Neural progenitor cell (in vitro differentiated cells): ENCODE measurements at regions not wholly inside any gene's neighbourhood (a gene's known extent, or its start where the extent isn't known, plus 50 kb on each side); places are given as distances from the start of the nearest gene placed in this dataset.

ENCODE experiments used
- DNase-seq: peaks from one replicate; pipeline ENCODE4 v3.0.0-alpha.2; 2016; ENCODE audit warnings: low spot score
- H2AFZ ChIP-seq: fragments of 200-600 bp; sonication (generic); replicated peaks from 2 replicates; pipeline ENCODE4 v1.6.1; 2016; ENCODE audit warnings: antibody characterized with exemption
- H3F3A ChIP-seq: fragments of 200-600 bp; sonication (generic); 2 replicates; pipeline ENCODE4 v1.6.1; 2016; ENCODE audit warnings: antibody characterized with exemption, low read depth
- H3K27ac ChIP-seq: fragments of 200-600 bp; sonication (generic); 2 replicates; pipeline ENCODE4 v1.5.1; 2016; ENCODE audit warnings: mild to moderate bottlenecking
- H3K27me3 ChIP-seq: fragments of 200-600 bp; sonication (generic); 2 replicates; pipeline ENCODE4 v1.6.1; 2016; ENCODE audit warnings: mild to moderate bottlenecking, moderate library complexity
- H3K36me3 ChIP-seq: fragments of 200-600 bp; sonication (generic); 2 replicates; pipeline ENCODE4 v1.5.1; 2016
- H3K4me1 ChIP-seq: fragments of 200-600 bp; sonication (generic); 2 replicates; pipeline ENCODE4 v1.6.1; 2016; ENCODE audit warnings: mixed run types
- H3K4me2 ChIP-seq: fragments of 200-600 bp; sonication (generic); 2 replicates; pipeline ENCODE4 v1.6.1; 2016
- H3K4me3 ChIP-seq: fragments of 200-600 bp; sonication (generic); 2 replicates; pipeline ENCODE4 v1.5.1; 2016
- H3K79me2 ChIP-seq: fragments of 200-600 bp; sonication (generic); 2 replicates; pipeline ENCODE4 v1.6.1; 2016; ENCODE audit warnings: low read depth
- H3K9ac ChIP-seq: fragments of 200-600 bp; sonication (generic); 2 replicates; pipeline ENCODE4 v1.6.1; 2016
- H3K9me3 ChIP-seq: fragments of 200-600 bp; sonication (generic); 2 replicates; pipeline ENCODE4 v1.5.1; 2016; ENCODE audit warnings: low read depth
- H4K20me1 ChIP-seq: fragments of 200-600 bp; sonication (generic); 2 replicates; pipeline ENCODE4 v1.6.1; 2016; ENCODE audit warnings: low read depth
- H3K27ac Mint-ChIP-seq: 3 replicates; pipeline ENCODE4 v1.8.0; 2021; ENCODE audit warnings: mixed read lengths
- H3K27me3 Mint-ChIP-seq: 2 replicates; pipeline ENCODE4 v1.8.0; 2022; ENCODE audit warnings: low read depth, mild to moderate bottlenecking, inconsistent platforms, moderate library complexity, mixed read lengths; ENCODE audit not compliant: insufficient read depth
- H3K36me3 Mint-ChIP-seq: 3 replicates; pipeline ENCODE4 v1.8.0; 2021; ENCODE audit warnings: mixed read lengths
- H3K4me1 Mint-ChIP-seq: 3 replicates; pipeline ENCODE4 v1.8.0; 2021; ENCODE audit warnings: mixed read lengths
- H3K4me3 Mint-ChIP-seq: 3 replicates; pipeline ENCODE4 v1.8.0; 2021; ENCODE audit warnings: mild to moderate bottlenecking, moderate library complexity, mixed read lengths
- H3K9me3 Mint-ChIP-seq: 3 replicates; pipeline ENCODE4 v1.8.0; 2020; ENCODE audit warnings: mixed read lengths
- EZH2 ChIP-seq: fragments of 200-600 bp; sonication (generic); IDR thresholded peaks from 2 replicates; pipeline ENCODE4 v1.6.1; 2017; ENCODE audit warnings: antibody characterized with exemption, mild to moderate bottlenecking, moderate library complexity
- EZH2phosphoT487 ChIP-seq: fragments of 200-600 bp; sonication (generic); IDR thresholded peaks from 2 replicates; pipeline ENCODE4 v1.6.1; 2017; ENCODE audit warnings: antibody characterized with exemption
- TF ChIP-seq, protein P1 (sequence below): fragments of 200-600 bp; sonication (generic); IDR thresholded peaks from 2 replicates; pipeline ENCODE4 v1.5.1; 2017; ENCODE audit warnings: antibody characterized with exemption, mild to moderate bottlenecking

- Mint-ChIP-seq H3K4me1 (peaks cover 12% of the 10 kb centered on the region), H3K27me3 (peaks cover 2% of the 10 kb centered on the region), H3K9me3 (no peaks in the 10 kb centered on the region), H3K27ac (no peak overlapping the region), H3K4me3 (no peak overlapping the region), H3K36me3 (no peaks in the 10 kb centered on the region)
- Histone ChIP-seq H3F3A (peaks cover 3% of the 10 kb centered on the region), H3K9ac (no peak overlapping the region), H3K36me3 (no peaks in the 10 kb centered on the region), H3K4me3 (no peak overlapping the region), H3K27me3 (no peaks in the 10 kb centered on the region), H3K9me3 (no peaks in the 10 kb centered on the region), H3K27ac (no peak overlapping the region), H3K79me2 (no peaks in the 10 kb centered on the region), H3K4me2 (no peak overlapping the region), H2AFZ (no peak overlapping the region), H3K4me1 (peaks cover 22% of the 10 kb centered on the region), H4K20me1 (peaks cover 3% of the 10 kb centered on the region)
- TF ChIP-seq EZH2 (no peak), EZH2phosphoT487 (no peak)
- TF ChIP-seq, protein P1, sequence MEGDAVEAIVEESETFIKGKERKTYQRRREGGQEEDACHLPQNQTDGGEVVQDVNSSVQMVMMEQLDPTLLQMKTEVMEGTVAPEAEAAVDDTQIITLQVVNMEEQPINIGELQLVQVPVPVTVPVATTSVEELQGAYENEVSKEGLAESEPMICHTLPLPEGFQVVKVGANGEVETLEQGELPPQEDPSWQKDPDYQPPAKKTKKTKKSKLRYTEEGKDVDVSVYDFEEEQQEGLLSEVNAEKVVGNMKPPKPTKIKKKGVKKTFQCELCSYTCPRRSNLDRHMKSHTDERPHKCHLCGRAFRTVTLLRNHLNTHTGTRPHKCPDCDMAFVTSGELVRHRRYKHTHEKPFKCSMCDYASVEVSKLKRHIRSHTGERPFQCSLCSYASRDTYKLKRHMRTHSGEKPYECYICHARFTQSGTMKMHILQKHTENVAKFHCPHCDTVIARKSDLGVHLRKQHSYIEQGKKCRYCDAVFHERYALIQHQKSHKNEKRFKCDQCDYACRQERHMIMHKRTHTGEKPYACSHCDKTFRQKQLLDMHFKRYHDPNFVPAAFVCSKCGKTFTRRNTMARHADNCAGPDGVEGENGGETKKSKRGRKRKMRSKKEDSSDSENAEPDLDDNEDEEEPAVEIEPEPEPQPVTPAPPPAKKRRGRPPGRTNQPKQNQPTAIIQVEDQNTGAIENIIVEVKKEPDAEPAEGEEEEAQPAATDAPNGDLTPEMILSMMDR: no peak
- DNase-seq: no peak
Observed at GRCh38 chr9:17928228-17928627, 349.4 kb downstream of the SH3GL2 start.

DNA sequence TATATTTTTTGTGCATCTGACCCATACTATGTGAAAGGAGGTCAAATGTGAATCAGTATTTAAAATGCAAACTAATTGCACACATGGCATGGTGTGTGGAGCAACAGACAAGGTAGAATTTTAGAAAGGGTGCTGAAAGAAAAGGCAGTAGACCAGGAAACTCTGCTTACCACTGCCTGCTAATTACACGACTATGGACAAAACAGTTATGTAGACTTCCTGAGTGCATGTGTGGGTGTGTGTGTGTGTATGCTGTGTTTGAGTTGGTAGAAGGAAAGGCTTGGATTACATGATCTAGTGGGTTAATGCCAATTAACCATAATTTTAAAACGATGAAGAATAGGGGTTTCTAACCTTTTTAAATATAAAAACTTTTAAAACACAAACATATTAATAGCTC, 349.9 kb downstream of the SH3GL2 start:
- no peak overlapping the region for H2AFZ ChIP-seq
- peaks cover 22% of the 10 kb centered on the region for H3K4me1 ChIP-seq
- H3F3A ChIP-seq: peaks cover 3% of the 10 kb centered on the region
- no peak overlapping the region for H3K4me3 ChIP-seq
- no peaks in the 10 kb centered on the region for H3K9me3 ChIP-seq
- no peaks in the 10 kb centered on the region for H3K36me3 ChIP-seq
- peaks cover 2% of the 10 kb centered on the region for H3K27me3 Mint-ChIP-seq
- H3K4me1 Mint-ChIP-seq: peaks cover 12% of the 10 kb centered on the region
- H3K4me2 ChIP-seq: no peak overlapping the region
- H3K79me2 ChIP-seq: no peaks in the 10 kb centered on the region
- H3K36me3 Mint-ChIP-seq: no peaks in the 10 kb centered on the region
- no peaks in the 10 kb centered on the region for H3K27me3 ChIP-seq
- no peak overlapping the region for H3K27ac ChIP-seq
- H3K27ac Mint-ChIP-seq: no peak overlapping the region
- no peaks in the 10 kb centered on the region for H3K9me3 Mint-ChIP-seq
- H4K20me1 ChIP-seq: peaks cover 3% of the 10 kb centered on the region
- TF ChIP-seq, protein P1: no peak
- TF ChIP-seq EZH2phosphoT487 (no peak), EZH2 (no peak)
- no peak overlapping the region for H3K4me3 Mint-ChIP-seq
- DNase-seq: no peak
- no peak overlapping the region for H3K9ac ChIP-seq

DNA sequence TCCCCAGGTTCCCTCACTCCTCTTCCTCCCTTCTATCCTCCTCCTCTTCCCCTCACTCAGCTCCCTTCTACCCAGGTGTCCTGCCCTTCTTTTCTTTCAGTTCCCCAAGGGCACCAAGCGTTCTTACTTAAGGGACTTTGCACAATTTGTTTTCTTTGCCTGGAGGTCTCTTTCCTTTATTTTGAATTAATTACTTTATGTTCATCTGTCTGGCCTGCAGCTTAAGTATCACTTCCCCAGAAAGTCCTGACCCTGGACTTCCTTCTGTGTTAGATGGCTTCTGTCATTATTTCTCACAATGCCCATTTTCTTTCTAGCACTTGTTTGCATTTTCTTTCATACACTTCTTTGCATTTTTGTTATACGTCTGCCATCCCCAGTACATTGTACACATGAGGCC, 350.6 kb downstream of the SH3GL2 start:
- no peaks in the 10 kb centered on the region for H3K36me3 ChIP-seq
- H4K20me1 ChIP-seq: peaks cover 3% of the 10 kb centered on the region
- H3K4me3 ChIP-seq: no peak overlapping the region
- H2AFZ ChIP-seq: no peak overlapping the region
- H3K4me2 ChIP-seq: no peak overlapping the region
- peaks cover 12% of the 10 kb centered on the region for H3K4me1 Mint-ChIP-seq
- no peak overlapping the region for H3K9ac ChIP-seq
- H3K9me3 Mint-ChIP-seq: no peaks in the 10 kb centered on the region
- H3K4me1 ChIP-seq: peaks cover 22% of the 10 kb centered on the region
- peaks cover 2% of the 10 kb centered on the region for H3K27me3 Mint-ChIP-seq
- TF ChIP-seq, protein P1: no peak
- TF ChIP-seq EZH2phosphoT487 (no peak), EZH2 (no peak)
- no peak overlapping the region for H3K27ac Mint-ChIP-seq
- no peak overlapping the region for H3K27ac ChIP-seq
- no peaks in the 10 kb centered on the region for H3K36me3 Mint-ChIP-seq
- no peak overlapping the region for H3K4me3 Mint-ChIP-seq
- H3K79me2 ChIP-seq: no peaks in the 10 kb centered on the region
- no peaks in the 10 kb centered on the region for H3K27me3 ChIP-seq
- H3F3A ChIP-seq: peaks cover 3% of the 10 kb centered on the region
- no peak for DNase-seq
- H3K9me3 ChIP-seq: no peaks in the 10 kb centered on the region

DNA sequence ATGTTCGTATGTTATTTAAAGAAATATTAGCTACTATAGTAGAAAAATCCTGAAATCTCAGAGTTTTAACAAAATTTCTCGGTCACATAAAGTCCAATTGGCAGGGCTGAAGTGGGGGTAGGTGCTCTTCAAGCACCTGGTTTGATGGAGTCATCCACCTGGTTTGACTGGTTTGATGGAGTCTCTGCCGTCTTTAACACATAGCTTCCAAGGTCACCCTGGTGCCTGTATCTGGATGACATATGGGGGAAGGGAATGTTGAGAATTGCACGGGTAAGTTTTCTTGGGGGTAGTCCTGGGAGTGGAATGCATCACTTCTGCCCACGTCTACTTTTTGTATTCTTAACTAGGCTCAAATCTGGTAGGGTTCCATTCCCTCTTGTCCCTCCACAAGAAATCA, 351.2 kb downstream of the SH3GL2 start:
- Histone ChIP-seq H3K4me1 (peaks cover 22% of the 10 kb centered on the region), H3F3A (peaks cover 3% of the 10 kb centered on the region), H3K9me3 (no peaks in the 10 kb centered on the region), H3K4me2 (no peak overlapping the region), H4K20me1 (peaks cover 3% of the 10 kb centered on the region), H3K27me3 (no peaks in the 10 kb centered on the region), H3K9ac (no peak overlapping the region), H3K4me3 (no peak overlapping the region), H3K36me3 (no peaks in the 10 kb centered on the region), H3K27ac (no peak overlapping the region), H3K79me2 (no peaks in the 10 kb centered on the region), H2AFZ (no peak overlapping the region)
- no peak overlapping the region for H3K4me3 Mint-ChIP-seq
- H3K4me1 Mint-ChIP-seq: peaks cover 12% of the 10 kb centered on the region
- no peak for TF ChIP-seq EZH2phosphoT487
- TF ChIP-seq EZH2: no peak
- TF ChIP-seq, protein P1: no peak
- H3K27me3 Mint-ChIP-seq: peaks cover 2% of the 10 kb centered on the region
- no peak overlapping the region for H3K27ac Mint-ChIP-seq
- DNase-seq: no peak
- no peaks in the 10 kb centered on the region for H3K9me3 Mint-ChIP-seq
- H3K36me3 Mint-ChIP-seq: no peaks in the 10 kb centered on the region
